Activated naive CD8-positive, alpha-beta T cell treated with anti-CD3 and anti-CD28 coated beads, Interleukin-2, amount 50 U/mL, for 16 hours (primary cell): ENCODE measurements at regions not wholly inside any gene's neighbourhood (a gene's known extent, or its start where the extent isn't known, plus 50 kb on each side); places are given as distances from the start of the nearest gene placed in this dataset.

Experiments used
- DNase-seq: peaks from one replicate; pipeline ENCODE4 v3.0.0-alpha.2; 2020; ENCODE audit warnings: low read depth, low spot score

- no peak for DNase-seq
Observed at GRCh38 chr22:47465222-47465621, 702.8 kb downstream of the TBC1D22A start.

DNA sequence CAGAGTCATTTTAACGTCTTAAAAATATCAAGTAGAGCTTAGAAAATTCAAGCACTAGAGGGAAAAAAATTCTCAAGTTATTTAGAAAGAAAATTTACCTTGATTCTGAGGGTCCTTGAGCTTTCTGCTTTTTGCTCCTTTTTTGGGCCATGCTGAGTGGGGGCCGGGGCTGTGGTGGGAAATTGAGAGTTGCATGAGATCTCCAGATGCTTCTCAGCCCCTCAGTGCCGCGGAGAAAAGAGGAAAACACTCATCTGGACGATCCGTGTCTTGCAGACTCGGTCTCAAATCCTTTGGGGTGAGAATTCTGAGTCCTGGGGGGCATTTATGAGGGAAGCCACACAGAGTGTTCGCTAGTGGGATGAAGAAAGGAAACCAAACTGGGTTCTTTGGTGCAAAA is 700.8 kb downstream of the TBC1D22A start:
- DNase-seq = no peak

DNA sequence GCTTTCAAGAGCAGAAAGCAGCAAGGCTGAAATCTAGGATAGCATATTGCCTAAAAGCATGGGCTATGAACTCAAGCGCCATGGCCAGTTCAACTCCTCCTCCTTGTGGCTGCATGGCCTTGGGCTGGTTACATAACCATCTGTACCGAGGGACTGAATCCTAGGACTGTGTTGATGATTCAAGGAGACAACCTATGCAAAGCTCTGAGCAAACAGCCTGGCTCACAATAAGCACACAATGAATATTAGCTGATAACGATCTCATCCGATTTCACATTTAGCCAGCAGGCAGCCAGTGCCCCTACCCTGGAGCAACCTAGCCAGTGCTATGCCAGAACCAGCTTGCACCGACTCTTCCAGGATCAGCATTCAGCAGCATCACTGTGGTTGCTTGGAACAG is 698.4 kb downstream of the TBC1D22A start:
- no peak for DNase-seq

GRCh38 chr22:47460176-47460575 is 697.7 kb downstream of the TBC1D22A start:
- no peak for DNase-seq

GRCh38 chr22:47458348-47458747 is 695.9 kb downstream of the TBC1D22A start:
- DNase-seq = no peak

DNA sequence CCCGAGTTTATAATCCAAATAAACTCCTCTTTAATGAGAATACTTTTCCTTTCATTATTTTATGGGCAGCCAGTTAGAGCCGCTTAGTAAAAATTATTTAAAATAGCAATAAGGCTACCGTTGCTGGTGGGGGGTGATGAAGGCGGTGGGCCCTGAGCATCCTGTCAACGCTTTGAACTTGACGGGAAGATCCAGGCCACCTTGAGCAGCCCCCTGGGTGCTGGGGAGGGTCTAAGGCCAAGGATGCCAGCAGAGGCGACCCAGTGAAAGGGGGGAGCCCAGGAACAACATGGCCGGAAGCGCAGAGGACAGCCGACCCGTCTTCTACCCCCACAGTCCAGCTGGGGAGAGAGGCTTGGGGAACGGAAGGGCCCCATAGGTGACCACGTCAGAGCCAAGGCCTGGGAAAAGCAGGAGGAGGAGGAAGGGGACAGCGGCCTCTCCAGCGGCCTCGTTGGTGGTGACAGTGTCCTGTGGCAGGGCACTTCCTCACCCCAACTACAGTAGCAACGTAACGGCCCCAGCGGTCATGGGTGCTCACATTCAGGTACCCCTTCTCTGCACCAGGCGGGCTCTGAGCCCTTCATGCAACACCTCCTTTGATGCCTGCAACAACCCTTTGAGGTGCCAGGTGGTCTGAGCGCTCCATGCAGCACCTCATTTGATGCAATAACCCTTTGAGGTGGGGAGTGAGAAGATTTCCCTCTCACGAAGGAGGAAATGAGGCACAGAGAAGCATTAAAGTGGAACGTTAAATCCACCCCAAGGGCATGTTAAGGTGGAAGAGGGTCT is 695.3 kb downstream of the TBC1D22A start:
- no peak for DNase-seq

DNA sequence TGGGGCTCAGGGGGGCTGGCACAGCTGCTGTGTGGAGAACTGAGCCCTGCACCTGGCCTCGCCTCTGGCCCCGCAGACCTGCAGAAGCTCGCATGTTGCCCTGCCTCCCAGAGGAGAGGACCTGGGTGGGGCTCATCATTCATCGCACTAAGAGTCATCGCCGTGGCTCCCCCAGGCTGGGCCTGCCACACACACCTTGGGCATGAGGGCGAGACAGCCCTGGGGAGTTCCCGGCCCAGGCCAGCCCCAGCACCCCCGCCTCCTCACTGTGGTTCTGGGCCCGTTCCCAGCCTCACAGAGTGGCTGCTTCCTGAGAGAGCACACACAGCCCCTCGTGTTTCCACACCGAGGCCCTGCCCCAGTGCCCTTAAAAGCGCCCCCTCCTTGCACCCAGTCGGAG is 694.6 kb downstream of the TBC1D22A start:
- DNase-seq = no peak

DNA sequence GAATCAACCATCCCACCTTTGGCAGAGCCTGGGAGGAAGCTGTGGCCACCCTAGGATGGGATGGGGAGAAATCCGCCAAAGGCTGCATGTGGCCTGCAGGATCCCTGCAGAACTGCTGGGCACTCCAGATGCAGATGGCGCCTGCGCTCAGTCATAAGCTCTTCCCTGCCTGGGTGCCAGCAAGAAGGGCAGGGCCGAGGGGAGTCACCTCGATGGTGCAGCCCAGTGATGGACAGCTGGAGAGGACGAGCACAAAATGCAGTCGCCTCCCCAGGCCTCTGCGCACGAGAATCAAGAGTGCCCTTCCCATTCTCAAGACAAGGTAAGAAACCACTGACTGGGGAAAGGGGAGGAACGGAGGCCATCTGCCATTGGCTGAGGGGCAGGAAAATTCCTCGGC is 693.6 kb downstream of the TBC1D22A start:
- no peak for DNase-seq

DNA sequence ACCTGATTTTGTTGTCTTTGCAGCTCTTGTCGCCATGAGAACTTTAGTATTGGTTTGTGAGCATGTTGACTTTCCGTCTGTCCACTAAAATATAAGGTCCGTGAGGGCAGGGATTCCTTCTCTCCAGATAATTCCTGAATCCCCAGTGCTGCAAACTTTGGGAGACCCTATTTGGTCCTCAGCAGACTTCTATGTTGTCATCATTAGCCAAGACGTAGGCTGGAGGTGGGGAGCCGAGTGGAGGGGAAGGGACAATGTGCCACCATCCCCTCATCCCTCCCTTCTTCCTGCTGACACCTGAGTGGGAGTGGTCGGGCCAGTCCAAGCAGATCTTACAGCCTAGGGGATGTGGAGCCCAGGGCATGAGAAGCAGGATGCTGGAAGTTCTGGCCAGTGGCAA is 690.6 kb downstream of the TBC1D22A start:
- no peak for DNase-seq

- no peak for DNase-seq
Observed at GRCh38 chr22:47452184-47452583, 689.7 kb downstream of the TBC1D22A start.

DNA sequence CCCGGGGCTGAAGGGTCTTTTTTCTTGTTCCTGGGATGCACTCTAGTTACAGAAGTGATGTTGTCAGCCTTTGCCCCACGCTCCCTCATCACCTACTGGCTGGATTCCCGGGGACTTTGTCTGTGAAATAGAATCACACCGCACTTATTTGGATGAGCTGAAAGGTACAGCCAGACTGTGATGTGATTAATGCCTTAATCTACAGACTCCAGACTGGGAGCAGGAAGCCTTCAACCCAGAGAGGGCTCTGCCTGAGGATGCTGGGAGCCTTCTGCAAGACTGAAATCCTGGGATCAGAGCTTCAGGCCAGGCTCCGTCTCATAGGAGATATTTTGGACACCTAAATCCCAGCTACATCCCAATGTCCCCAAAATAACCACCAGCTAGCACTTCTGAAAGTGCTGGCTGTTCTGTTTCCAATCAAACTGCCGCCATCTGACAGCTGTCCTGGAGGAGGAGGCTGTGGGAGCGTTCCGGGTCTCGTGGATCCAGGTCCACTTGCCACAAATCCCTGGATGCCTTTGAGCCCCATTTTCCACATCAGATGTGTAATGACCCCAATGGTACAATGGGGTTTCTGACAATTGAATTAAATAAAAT is 688.5 kb downstream of the TBC1D22A start:
- no peak for DNase-seq

DNA sequence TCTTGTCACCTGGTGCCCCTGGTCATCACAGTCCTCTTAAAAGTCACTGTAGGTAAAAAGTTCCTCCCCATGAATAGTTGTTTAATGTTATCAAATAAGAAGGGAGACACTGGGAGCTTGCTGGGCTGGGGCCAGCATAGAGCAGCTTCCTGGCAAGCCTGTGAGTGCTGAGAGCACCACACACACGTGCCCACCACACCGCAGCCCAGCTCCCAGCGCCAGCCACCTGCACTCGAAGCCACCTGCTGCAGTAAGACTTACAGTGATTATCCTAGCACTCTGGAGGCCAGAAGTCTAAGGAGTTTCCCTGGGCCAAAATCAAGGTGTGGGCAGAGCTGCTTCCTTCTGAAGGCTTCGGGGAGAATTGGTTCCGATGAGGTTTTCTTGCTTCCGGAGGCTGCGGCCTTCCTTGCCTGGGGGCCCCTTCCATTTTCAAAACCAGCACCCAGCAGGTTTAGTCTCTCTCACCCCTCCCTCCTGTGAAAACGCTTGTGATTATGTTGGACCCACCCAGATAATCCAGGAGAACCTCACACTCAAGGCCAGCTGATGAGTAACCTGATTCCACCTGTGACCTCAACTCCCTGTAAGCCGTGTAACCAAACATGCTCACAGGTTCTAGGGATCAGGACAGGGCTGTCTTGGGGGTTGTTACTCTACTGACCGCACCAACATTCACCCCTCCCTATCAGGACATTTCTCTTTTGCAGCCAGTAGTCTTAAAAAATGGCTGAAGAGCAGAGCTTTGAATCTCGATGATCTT is 687.2 kb downstream of the TBC1D22A start:
- no peak for DNase-seq

DNA sequence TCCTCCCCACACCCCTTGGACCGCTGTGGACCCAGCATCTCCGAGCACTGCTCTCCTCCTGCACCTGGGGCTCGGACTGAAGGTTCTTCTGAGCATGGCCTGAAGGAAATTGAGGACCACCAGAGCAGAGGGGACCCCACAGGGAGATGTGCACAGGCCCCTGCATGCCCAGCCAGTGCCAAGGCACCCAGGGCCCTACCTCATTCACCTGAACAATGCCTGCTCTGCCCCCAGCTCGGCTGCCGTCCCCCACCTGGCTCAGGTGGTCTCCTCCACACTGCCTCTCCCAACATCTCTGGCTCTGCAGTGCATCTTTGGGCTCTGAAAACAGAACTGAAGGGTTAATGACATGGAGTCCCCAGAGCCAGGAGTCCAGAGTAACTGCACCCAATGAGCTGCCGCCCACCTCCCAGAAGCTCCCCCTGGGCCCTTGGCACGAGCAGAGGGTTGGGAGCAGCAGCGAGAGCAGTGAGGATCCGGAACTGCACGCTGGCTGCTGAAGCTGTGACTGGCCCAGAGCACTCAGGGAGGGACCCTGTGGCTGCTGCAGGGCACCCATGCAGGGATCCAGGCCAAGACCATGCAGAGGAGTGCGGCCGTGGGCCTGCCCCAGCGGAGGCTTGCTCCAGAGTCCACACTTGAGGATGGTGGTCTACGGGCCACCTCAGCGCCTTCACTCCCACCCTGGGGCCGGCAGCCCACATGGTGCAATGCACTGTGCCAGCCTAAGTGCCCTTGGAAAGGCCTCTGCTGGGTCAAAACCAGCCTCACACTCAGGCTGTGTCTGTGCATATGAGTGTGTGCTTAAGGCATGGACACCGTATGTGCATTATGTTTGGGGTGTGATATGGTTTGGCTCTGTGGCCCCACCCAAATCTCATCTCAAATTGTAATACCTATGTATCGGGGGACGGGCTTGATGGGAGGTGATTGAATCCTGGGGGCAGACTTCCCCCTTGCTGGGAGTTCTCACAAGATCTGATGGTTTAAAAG is 686.1 kb downstream of the TBC1D22A start:
- DNase-seq = no peak

GRCh38 chr22:47446821-47447810 is 684.7 kb downstream of the TBC1D22A start:
- no peak for DNase-seq

GRCh38 chr22:47446331-47446730 is 683.9 kb downstream of the TBC1D22A start:
- DNase-seq = no peak

GRCh38 chr22:47445716-47446290 is 683.4 kb downstream of the TBC1D22A start:
- no peak for DNase-seq

DNA sequence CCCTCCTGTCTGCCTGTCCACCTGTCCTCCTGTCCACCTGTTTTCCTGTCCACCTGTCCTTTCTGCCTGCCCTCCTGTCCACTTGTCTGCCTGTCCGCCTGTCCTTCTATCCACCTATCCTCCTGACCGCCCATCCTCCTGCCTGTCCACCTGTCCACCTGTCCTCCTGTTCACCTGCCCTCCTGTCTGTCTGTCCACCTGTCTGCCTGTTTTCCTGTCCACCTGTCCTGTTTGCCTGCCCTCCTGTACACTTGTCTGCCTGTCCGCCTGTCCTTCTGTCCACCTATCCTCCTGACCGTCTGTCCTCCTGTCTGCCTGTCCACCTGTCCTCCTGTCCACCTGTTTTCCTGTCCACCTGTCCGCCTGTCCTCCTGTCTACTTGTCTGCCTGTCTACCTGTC is 682.8 kb downstream of the TBC1D22A start:
- no peak for DNase-seq

DNA sequence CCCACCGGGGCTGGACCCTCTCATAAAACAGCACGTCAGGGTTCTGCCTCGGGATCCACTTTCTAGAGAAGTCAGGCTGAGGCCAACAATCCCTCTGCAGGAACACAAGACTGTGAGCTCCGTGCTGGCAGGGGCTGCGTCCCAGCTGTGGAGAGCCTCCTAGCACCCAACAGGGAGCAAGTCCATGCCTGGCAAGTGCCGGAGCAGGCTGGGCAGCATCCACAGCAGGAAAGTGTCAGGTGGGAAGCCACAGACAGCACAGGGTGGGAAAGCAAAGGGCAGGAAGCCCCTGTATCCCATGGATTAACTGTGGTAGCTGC is 682.3 kb downstream of the TBC1D22A start:
- no peak for DNase-seq

DNA sequence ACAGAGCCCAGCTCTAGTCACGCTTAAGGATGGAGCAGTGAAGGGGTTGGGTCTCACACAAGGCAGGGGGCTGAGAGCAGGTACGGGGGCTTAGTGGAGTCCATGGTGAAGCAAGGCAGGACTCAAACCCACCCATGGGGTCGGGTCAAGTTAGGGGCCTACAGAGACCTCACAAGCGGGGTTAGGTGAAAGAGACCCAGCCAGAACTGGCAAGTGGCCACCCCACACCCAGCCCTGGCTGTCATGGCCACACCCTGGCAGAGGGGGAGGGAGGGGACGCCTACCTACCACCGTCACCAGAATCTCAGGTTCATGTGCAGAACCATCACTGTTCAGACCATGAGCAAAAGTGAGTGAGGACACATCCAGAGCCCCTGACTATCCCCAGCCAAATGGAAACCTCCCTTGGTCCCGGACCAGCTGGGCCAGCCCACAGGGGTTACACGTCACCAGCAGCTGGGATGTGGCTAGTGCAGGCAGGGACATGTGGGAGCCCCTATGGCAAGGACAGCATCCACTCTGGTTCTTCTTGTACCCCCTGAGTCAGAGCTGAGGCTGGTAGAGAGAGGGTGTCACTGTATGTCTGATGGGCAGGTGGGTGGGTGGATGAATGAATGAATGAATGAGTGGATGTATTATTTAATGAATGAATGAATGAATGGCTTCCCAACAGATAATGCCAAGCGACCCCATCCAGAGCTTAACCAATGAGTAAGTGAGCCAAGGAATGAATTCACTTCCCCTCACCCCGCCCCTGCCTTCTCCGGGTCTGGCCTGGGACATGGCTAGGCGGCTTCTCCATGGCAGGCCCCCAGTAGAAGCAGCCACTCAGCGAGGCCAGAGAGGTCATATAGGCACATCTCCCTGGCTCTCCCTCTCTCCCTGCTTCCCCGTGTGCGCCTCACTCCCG is 681.6 kb downstream of the TBC1D22A start:
- DNase-seq = no peak
